ENCODE measurements at regions not wholly inside any gene's neighbourhood (a gene's known extent, or its start where the extent isn't known, plus 50 kb on each side); places are given as distances from the start of the nearest gene placed in this dataset.
"Not testable (repeated sequence)": the region's sequence is repeated elsewhere in the genome, so short reads cannot be mapped to it uniquely, and the experiment has no call there.

GRCh38 chr6:165167861-165168260, 141.5 kb downstream of the C6orf118 start:
- DNase-seq (ENCODE audit: low read depth), result no peak

GRCh38 chr6:165167311-165167710, 142.1 kb downstream of the C6orf118 start:
- DNase-seq (ENCODE audit: low read depth), result no peak

GRCh38 chr6:165163519-165163918, 145.9 kb downstream of the C6orf118 start:
- no peak for DNase-seq (ENCODE audit: low read depth)

DNA sequence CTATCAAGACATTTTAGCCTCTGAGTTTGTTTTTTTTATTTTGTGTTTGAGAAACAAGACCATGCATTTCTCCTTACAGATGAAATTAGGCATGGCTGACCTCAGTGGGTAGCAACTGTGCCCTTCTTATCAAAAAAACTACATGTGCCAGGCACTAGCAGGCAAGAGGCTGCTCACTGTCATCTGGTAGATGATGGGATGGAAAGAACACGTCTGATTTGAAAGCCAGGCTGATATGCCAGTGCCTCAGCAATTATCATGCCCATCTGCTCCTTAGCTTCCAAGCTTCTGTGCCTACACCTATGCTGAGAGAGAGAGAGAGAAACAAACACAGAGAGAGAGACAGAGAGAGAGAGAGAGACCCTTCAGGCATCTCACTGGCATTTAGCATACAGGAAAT, 149.9 kb downstream of the C6orf118 start:
- no peak for DNase-seq (ENCODE audit: low read depth)

- DNase-seq (ENCODE audit: low read depth), result no peak
Measured at GRCh38 chr6:165146456-165146855, 162.9 kb downstream of the C6orf118 start.

GRCh38 chr6:165135889-165136288, 173.5 kb downstream of the C6orf118 start:
- DNase-seq (ENCODE audit: low read depth), result no peak

DNA sequence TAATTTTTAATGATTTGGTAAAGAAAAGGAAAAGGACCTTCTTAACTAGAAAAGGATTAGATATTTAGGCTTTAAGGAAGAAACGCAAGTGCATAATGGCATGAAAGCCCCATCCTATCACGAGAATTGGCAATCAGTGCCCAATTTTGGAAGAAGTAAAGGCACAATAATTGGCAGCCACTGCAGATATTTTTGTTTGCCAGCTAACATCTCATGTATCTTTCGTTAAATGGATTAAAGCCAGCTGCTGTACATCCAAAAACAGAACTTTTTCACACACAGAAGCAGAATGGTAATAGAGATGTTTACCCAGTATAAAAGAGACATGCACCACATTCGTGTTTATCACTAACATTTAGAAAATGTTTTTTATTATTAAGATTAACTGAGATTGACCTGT, 180.3 kb downstream of the C6orf118 start:
- DNase-seq (ENCODE audit: low read depth), result no peak

DNA sequence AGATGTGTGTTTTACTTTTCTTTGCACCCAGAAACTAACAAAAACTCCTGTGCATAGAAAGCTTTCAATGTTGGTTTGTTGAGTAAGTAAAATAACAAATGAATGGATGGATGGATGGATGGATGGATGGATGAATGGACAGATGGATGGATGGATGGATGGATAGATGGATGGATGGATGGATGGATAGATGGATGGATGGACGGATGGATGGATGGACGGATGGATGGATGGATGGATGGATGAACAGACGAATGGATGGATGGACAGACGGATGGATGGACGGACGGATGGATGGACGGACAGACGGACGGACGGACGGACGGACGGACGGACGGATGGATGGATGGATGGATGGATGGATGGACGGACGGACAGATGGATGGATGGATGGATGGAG, 181.7 kb downstream of the C6orf118 start:
- DNase-seq (ENCODE audit: low read depth), result not testable (repeated sequence)

GRCh38 chr6:165124681-165125080, 184.7 kb downstream of the C6orf118 start:
- not testable (repeated sequence) for DNase-seq (ENCODE audit: low read depth)

- DNase-seq (ENCODE audit: low read depth), result no peak
Measured at GRCh38 chr6:165119231-165120020, 190.0 kb downstream of the C6orf118 start.

DNA sequence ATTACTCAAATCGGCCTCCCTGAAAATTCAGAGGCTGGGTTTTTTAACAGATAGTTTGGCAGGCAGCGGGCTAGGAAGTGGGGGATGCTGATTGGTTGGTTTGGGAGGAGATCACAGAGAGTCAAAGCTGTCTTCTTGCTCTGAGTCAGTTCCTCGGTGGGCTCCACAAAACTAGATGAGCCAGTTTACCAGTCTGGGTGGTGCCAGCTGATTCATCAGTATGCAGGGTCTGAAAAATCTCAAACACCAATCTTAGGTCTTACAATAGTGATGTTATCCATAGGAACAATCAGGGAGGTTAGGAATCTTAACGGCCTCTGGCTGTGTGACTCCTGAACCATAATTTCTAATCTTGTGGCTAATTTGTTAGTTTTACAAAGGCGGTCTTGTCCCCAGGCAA, 190.7 kb downstream of the C6orf118 start:
- no peak for DNase-seq (ENCODE audit: low read depth)

DNA sequence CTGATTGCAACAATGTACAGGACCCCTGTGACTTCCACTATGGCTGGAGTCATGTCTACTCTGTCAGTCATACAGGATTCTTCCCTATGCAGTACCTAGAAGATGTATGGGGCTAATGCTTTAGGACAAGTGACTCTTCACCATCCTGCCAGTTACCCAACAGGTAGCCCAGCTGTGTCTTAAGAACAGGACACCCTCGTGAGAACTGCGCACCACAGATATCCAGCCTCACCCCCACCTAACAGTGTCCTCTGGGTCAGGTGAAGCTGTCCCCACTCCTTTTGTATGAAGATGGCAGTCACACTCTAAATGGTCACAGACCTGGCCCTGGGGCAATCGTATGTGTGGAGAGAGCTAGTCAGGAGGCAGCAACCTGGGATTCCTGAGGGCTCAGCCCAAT, 191.6 kb downstream of the C6orf118 start:
- DNase-seq (ENCODE audit: low read depth), result no peak

DNA sequence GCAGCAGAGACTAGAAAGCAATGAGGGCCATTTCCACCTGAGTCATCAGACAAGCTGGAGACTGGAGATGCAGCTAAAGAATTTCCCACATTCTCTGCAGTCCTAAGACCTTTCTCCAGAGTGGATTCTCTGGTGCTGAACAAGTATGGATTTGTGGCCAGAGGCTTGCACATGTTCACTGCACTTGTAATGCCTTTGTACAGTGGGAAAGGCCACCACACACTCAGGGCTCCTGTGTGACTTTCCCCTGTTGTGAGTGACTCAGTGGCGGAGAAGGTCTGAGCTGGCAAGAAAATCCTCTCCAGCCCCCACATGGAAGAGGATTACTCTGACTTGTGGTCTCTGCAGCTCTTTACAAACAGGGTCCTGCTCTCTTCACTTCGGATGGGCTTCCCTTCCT, 192.3 kb downstream of the C6orf118 start:
- no peak for DNase-seq (ENCODE audit: low read depth)

DNA sequence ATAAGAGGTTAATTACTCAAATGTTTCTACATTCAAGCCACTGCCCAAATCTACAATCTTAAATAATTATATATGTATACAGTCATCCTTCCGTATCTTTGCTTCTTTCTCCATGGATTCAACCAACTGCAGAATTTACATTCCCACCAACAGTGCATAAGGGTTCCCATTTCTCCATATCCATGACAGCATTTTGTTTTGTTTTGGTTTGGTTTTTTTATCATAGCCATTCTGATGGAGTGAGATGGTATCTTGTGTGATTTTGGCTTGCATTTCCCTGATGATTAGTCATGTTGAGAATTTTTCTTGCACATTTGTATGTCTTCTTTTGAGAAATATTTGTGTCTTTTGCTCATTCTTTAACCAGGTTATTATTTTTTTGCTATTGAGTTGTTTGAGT, 198.5 kb downstream of the C6orf118 start:
- no peak for DNase-seq (ENCODE audit: low read depth)

DNA sequence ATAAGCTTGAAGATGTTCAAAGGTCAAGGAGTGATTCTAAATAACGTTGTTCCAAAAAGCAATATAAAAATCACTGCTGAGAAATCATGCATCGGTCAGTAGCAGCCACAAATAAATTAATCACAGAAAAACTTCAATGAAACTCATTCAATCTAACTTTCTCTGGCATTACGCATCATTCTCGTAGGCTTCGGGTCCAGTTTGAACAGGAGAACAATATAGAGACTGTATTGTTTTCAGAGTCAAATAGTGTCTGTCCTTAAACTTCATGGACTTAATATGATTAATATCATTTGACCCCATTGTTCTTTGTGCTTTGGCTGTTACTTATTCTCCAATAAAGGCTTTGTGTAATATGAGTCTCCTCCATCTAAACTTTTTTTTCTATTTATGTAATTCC, 200.4 kb downstream of the C6orf118 start:
- DNase-seq (ENCODE audit: low read depth), result no peak

DNA sequence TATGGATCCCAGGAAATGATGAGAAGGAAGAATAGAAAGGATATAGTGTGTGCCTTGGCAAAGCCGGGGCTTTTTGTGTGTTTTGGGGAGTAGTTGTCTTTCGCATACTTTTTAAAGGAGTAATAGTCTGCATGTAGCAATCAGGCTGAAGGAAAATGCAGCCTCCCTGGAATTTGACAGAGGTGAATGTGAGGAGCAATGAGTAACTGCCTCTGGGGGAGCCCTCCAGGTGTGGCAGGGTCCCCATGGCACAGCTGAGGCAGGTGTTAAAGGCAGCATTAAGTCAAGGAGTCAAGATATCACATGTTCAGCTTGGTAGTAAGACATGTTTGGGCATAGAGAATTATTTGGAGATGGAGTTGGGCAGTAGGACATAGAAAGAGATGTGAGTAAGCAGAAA, 203.1 kb downstream of the C6orf118 start:
- no peak for DNase-seq (ENCODE audit: low read depth)

- DNase-seq (ENCODE audit: low read depth), result no peak
Measured at GRCh38 chr6:165098165-165098564, 211.2 kb downstream of the C6orf118 start.

DNA sequence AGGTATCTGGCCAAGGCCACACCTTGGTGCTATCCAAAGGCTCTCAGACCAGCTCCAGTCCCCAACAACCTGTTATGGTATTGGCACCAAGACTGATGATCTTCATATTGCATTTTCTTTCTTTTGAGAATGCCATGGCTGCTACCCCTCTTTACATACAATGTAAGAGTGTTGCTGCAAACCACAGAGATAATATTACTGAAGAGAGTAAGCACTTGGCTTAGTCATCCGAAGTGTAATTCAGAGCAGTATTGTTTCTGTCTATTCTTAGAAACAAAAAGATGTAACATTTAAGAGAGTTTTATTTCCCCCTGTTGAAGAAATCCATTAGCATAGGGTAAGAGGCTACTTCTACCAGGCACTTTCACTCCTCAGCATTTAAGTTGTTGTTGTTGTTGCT, 212.5 kb downstream of the C6orf118 start:
- no peak for DNase-seq (ENCODE audit: low read depth)

DNA sequence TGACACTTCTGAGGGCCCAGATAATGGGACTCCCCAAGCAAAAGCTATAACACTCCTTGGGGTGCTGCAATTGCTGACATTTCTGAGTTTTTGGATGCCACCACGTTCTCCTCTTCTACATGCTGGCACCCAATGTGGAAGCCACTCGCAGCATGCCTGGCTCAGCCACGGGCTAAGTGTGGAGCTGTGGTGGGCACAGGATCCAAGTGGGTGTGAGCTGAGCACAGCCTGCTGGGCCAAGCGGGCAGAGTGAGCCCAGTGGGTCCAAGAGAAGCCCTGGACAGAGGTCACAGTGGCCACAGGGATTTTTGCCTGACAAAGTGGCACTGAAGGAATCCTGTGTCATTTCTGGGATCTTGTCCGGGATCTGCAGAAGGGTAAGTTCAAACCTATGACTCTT, 213.2 kb downstream of the C6orf118 start:
- no peak for DNase-seq (ENCODE audit: low read depth)

DNA sequence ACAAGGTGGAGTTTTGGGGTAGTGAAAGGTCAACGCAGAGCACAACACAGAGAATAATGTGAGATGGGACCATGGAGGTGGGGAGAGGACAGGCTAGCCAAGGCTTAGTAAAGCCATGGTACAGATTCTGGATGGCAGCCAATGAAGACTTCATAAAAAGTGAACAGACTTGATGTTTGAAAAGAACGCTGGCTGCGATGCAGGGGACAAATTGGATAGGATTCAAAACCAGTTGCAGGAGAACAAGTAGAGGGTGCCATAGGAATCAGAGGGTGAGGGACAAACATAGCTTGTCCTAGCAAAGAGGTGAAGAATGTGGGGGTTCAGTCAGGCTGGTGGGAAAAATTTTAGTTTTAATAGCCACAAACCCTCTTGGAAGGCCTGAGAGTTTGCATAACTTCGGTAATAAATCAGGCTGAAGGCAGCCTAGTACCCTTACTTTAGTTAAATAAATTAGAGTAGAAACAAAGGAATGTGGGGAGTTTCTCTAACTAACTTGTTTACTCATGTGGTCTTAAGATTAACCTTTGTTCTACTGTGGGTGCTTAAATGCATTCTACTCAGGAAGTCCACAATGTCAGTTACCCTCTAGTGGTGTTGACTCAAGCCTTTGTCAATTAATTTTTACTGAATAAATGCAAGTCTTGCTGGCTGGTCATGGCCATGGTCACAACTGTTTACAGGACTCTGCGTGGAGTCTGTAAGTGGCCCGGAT, 216.4 kb downstream of the C6orf118 start:
- no peak for DNase-seq (ENCODE audit: low read depth)

DNA sequence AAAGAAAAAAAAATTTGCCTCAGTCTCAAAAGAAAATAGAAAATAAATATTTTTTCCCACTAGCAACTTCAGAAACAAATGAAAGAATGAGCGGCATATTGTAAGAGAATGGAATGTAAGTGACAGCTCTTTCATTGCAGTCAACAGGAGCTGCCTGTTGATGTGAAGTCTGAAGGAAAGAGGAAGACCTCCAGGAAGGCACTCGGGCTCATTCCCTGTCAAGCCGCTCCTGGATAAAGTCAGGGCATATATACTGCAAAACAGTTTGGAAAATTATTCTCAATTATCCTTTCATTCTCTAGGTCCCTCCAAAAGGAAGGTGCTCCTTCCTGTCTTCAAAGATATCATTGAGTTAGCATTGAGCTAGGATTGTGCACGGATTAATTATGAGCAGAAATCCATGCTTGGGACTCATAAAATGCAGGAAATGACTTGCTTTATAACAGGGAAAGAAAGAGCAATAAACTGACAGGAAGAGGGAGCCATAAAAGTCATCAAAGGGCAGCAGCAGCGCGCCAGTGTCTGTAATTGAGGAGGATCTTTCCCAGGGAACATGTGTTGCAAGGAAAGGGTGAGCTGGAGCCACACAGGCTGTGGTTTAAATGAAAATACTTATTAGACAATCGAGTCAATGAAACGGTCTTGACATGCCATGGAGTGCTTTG, 218.2 kb downstream of the C6orf118 start:
- no peak for DNase-seq (ENCODE audit: low read depth)

DNA sequence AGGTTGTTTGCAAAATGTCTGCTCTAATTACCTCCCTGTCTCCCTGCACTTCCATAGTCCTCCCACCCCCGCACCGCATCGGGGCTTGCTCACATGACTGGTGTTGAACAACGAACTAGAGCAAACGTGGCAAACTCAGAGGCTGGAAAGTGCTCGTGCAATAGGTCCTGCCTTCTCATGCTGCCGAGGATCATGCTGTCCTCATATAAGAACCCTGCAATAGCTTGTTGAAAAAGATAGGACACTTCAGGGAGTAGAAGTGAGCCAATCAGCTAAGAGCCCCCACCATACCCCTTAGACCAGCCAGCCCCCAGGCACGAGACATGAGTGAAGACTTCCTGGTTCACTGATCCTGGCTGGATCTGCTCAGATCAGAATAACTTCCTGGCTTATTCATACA, 219.2 kb downstream of the C6orf118 start:
- DNase-seq (ENCODE audit: low read depth), result no peak

GRCh38 chr6:165086814-165087213, 222.6 kb downstream of the C6orf118 start:
- DNase-seq (ENCODE audit: low read depth), result no peak

Data from activated T-helper 9 cell treated with anti-CD3 and anti-CD28 coated beads, Interleukin-2, amount 50 U/mL, for 16 hours (primary cell).